ENCODE measurements at regions not wholly inside any gene's neighbourhood (a gene's known extent, or its start where the extent isn't known, plus 50 kb on each side); places are given as distances from the start of the nearest gene placed in this dataset.

DNA sequence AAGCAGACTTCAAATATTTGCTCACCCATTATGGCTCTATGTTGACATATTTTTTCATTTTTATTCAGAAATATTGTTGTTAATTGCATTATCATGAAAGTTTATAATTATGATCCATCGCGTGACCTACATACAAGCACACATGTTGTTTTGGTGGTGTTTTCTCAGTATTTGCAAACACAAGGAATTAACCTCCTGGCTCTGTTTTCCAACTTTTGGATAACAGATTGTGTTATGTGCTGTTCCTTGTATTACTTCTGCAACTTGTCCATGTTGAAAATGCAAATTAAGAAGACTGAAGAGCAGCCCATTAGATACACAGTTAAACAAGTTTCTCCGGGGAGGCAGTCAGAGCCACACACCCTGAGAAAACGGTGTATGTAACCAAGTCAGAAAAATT is 201.2 kb downstream of the SEC23A start:
- no peak for DNase-seq (ENCODE audit: low read depth in 2 of 2)

DNA sequence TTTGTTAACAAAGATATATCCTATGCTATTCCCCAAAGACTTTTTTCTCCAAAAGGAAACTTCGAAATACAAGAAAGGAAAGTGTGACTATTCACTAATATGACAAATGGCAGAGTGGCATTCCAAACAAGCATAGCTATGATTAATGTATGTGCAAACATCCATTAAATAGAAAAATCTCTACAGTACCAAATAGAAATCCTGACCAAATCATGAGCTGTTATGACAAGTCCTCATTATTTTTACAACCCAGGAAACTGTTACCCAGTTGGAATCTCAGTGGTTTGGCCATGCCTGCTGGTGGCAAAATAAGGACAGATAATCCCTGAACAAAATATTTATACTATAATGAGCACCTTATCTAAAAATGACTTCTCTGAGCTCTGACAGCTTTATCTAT is 202.1 kb downstream of the SEC23A start:
- DNase-seq (ENCODE audit: low read depth in 2 of 2): no peak

DNA sequence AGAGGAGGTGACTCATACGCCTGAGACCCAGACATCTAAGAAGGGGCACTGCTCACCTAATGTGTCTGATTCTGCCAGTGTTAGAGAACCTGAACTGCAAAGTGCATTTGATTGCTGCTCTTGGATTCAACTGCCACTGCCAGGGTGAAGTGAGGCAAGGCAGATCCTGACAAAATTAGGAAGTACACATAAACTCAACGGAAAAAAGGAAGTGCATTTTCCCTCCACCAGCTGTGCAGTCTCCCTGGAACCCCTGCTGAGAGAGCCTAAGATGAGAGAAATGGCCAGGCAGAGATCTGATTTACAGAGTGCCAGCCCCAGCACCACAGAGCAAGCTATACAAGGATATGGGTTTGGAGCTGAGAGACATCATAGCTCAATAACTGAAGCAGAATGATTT is 215.3 kb downstream of the SEC23A start:
- DNase-seq (ENCODE audit: low read depth in 2 of 2): no peak

GRCh38 chr14:38884109-38884508 is 218.9 kb downstream of the SEC23A start:
- DNase-seq (ENCODE audit: low read depth in 2 of 2): no peak

DNA sequence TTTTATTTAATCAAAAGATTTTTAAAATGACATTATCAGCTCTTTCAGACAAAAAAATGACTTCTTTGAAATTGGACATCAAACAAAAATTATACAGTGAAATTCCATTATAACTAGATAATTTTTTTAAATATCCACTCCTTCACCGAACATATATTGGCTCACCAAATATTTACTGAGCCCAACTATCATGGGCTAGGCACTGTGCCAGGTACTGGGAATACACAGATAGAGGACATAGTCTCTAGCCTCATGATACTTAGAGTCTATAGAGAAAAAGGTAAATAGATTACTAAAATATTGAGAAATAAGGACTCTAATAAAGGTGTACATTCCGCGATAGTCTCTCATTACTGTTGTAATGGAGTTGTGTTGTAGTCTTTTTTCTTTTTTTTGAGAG is 219.9 kb downstream of the SEC23A start:
- DNase-seq (ENCODE audit: low read depth in 2 of 2): no peak

DNA sequence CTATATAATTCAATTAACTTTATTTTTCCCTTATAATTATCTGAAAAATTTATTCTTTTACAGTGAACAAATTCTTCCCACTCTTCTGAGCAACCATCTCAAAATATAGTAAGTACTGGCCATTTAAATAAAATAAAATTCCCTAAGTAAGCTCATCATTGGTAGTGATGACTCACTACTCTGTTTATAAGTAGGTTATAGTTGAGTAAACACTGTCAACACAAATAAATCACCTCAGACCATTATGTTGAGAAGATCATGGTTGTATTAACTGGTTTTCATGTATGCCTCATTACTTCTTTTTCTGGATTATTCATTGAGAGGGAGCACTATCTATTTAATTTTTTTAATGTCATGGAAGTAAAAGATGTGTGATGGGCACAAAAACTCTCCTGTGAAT is 220.5 kb downstream of the SEC23A start:
- DNase-seq (ENCODE audit: low read depth in 2 of 2): no peak

DNA sequence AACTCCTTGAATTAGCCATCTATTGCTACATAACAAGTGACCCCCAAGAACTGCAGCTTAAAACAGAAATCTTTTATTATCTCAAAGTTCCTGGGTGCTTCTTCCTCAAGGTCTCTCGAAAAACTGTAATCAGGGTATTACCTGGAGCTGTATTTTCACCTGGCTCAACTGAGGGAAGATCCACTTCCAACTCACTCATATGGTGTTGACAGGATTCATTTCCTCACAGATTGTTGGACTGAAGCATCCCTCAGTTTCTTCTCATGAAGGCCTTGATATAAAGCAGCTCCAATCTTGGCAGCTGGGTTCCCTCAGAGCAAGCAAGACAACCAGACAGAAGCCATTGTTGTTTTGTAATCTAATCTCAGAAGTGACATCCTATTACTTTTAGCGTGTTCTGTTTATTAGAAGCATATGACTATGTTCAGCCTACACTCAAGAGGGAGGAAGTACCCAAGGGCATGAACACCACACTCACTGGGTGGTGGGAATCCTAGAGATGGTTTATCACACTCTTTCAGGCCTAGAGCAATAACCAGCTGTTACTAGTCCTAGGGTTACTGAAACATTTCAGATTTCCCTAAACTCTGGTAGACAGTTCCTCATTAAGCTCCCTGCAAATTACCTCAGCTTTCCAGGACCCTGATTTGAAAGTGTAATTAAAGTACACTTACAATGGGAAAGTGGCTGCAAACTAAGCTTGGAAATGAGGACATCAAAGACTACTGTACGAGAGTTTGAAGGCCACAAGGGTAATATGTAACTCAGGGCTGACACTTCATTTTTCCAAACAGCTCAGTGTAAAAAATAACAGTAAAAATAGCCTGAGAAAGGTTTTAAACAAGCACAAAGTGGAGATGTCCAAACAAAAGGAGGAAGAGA is 222.2 kb downstream of the SEC23A start:
- no peak for DNase-seq (ENCODE audit: low read depth in 2 of 2)

- no peak for DNase-seq (ENCODE audit: low read depth in 2 of 2)
These were observed 225.2 kb downstream of the SEC23A start for GRCh38 chr14:38877744-38878388.

- DNase-seq (ENCODE audit: low read depth in 2 of 2): no peak
These were observed 228.3 kb downstream of the SEC23A start for GRCh38 chr14:38874721-38875120.

DNA sequence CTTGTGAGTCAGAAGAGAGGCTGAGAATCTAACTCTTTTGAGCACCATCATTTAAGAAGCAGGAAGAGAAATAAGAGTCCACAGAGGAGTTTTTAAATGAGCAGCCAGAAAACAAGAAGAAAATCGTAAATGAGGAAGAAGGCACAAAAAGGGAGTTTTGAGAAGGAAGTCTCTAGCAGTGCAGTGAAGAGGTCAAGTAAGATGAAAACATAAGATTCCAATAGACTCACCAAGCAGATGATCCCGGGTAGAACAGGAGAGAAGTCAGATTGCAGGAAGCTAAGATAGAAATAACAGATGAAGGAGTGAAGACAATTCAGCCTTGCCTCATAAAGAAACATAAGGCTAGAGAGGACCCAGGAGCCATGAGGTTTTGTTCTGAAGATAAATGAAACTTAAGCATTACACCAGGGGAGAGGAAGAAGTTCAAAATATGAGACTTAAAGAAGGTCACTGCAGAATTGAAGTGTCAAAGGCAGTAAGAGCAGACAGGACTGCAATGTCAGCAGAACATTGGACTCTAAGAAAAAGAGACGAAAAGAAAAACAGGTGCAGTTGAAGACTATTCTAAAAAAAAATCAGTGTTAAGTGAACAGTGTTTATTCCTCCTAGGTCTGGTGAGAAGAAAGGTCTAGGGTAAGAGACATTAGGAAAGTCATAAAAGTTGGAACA is 229.0 kb downstream of the SEC23A start:
- no peak for DNase-seq (ENCODE audit: low read depth in 2 of 2)

- no peak for DNase-seq (ENCODE audit: low read depth in 2 of 2)
These were observed 232.7 kb downstream of the SEC23A start for GRCh38 chr14:38870296-38870836.

- no peak for DNase-seq (ENCODE audit: low read depth in 2 of 2)
These were observed 234.4 kb downstream of the SEC23A start for GRCh38 chr14:38868399-38869290.

- DNase-seq (ENCODE audit: low read depth in 2 of 2): peak; percentile 49 to 50
These were observed 235.4 kb downstream of the SEC23A start for GRCh38 chr14:38867561-38868150.

- no peak for DNase-seq (ENCODE audit: low read depth in 2 of 2)
These were observed 236.6 kb downstream of the SEC23A start for GRCh38 chr14:38866461-38866860.

- no peak for DNase-seq (ENCODE audit: low read depth in 2 of 2)
These were observed 240.7 kb downstream of the SEC23A start for GRCh38 chr14:38862366-38862765.

DNA sequence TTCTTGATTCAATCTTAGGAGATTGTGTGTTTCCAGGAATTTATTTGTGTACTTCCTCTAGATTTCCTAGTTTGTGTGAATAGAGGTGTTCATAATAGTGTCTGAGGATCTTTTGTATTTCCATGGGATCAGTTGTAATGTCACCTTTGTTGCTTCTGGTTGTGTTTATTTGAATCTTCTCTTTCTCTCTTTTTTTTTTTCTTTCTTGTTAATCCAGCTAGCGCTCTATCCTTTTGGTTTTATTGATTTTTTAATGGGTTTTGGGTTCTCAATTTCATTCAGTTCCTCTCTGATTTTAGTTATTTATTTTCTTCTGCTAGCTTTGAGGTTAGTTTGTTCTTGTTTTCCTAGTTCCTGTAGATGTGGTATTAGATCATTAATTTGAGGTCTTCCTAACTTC is 242.5 kb downstream of the SEC23A start:
- no peak for DNase-seq (ENCODE audit: low read depth in 2 of 2)

GRCh38 chr14:38856798-38857197 is 246.2 kb downstream of the SEC23A start:
- DNase-seq (ENCODE audit: low read depth in 2 of 2): no peak

DNA sequence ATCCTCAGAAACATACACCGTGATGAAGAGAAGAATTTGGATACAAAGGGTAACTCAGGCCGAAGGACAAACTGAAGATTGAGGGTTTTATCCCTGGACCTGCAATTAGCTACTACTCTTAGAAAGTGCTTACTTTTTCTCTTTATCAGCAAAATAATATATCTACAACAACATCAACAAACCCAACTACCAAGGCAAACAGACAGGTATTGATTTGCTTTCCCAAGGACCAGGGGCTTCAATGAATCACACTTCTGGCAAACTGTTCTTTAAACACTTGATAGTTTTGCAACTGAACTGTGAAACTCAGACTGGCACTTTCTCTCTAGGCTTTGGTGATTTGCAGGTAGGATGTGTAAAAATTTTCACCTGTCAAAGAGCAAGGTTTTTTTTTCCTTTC is 247.5 kb downstream of the SEC23A start:
- no peak for DNase-seq (ENCODE audit: low read depth in 2 of 2)

GRCh38 chr14:38851111-38851510 is 251.9 kb downstream of the SEC23A start:
- DNase-seq (ENCODE audit: low read depth in 2 of 2): no peak

- no peak for DNase-seq (ENCODE audit: low read depth in 2 of 2)
These were observed 252.4 kb downstream of the SEC23A start for GRCh38 chr14:38850664-38851063.

All from stimulated activated CD4-positive, alpha-beta T cell treated with anti-CD3 and anti-CD28 coated beads, Interleukin-4, amount 100 ng/mL, for 48 hours (primary cell).